ENCODE measurements at regions not wholly inside any gene's neighbourhood (a gene's known extent, or its start where the extent isn't known, plus 50 kb on each side); places are given as distances from the start of the nearest gene placed in this dataset.

GRCh38 chr7:95662987-95663386, 66.7 kb upstream of the PDK4 start:
- DNase-seq, result no peak

GRCh38 chr7:95660023-95660434, 63.7 kb upstream of the PDK4 start:
- no peak for DNase-seq

- no peak for DNase-seq
Observed at GRCh38 chr7:95658676-95659075, 62.4 kb upstream of the PDK4 start.

- DNase-seq, result no peak
Observed at GRCh38 chr7:95649546-95649945, 53.2 kb upstream of the PDK4 start.

- no peak for DNase-seq
Observed at GRCh38 chr7:95646350-95646749, 50.0 kb upstream of the PDK4 start.

All from NCI-H1105 treated with DMSO at 0.1 percent for 48 hours (cell line).